ENCODE measurements at regions not wholly inside any gene's neighbourhood (a gene's known extent, or its start where the extent isn't known, plus 50 kb on each side); places are given as distances from the start of the nearest gene placed in this dataset.
"Not testable (repeated sequence)": the region's sequence is repeated elsewhere in the genome, so short reads cannot be mapped to it uniquely, and the experiment has no call there.

DNA sequence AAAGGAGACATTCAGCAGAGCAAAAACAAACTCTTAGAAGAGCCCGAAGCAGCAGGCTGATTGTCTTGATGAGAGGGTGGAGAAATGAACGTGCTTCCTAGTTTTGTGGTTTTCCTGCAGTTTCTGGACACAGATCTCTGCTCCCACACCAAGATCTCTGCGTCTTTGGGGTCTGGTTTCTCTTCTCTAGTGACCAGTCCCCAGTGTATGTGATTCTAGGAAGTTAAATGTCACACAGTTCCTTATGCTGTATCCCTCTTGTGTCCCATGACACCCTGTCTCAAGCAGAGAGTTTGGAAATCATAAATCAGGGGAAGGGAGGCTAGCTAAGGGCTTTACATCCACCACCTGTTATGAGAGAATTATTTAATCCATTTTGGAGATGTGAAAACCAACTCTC is 55.4 kb upstream of the KLF14 start:
- no peaks in the 10 kb centered on the region for H3K36me3 Mint-ChIP-seq
- no peaks in the 10 kb centered on the region for H3K9me3 Mint-ChIP-seq
- no peak overlapping the region for H3K4me3 Mint-ChIP-seq
- H3K4me1 Mint-ChIP-seq, result no peaks in the 10 kb centered on the region
- no peak for DNase-seq (ENCODE audit: low spot score in 2 of 2)
- H3K27ac Mint-ChIP-seq, result no peak overlapping the region
- no peak for ATAC-seq

DNA sequence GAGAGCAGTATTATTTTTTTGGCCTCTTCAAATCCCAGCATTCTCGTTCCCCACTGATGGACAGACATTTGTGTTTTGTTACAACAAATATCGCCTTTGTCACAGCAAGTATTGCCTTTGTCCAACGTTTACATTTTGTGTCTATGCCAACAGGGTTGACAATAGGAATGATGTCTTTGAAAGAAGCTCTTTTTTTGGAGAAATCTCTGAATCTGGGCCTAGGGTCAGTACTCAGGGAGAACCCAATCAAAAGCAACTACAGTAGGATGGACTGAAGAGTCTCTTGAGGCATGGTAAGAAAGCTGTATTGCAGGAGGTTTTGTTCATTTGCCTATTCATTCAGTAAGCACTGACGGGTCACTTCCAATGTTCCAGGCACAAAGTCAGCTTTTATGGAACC is 57.7 kb upstream of the KLF14 start:
- no peak for DNase-seq (ENCODE audit: low spot score in 2 of 2)
- no peak for ATAC-seq
- Mint-ChIP-seq H3K4me3 (no peak overlapping the region), H3K27ac (no peak overlapping the region), H3K9me3 (no peaks in the 10 kb centered on the region), H3K4me1 (no peaks in the 10 kb centered on the region), H3K36me3 (no peaks in the 10 kb centered on the region)

DNA sequence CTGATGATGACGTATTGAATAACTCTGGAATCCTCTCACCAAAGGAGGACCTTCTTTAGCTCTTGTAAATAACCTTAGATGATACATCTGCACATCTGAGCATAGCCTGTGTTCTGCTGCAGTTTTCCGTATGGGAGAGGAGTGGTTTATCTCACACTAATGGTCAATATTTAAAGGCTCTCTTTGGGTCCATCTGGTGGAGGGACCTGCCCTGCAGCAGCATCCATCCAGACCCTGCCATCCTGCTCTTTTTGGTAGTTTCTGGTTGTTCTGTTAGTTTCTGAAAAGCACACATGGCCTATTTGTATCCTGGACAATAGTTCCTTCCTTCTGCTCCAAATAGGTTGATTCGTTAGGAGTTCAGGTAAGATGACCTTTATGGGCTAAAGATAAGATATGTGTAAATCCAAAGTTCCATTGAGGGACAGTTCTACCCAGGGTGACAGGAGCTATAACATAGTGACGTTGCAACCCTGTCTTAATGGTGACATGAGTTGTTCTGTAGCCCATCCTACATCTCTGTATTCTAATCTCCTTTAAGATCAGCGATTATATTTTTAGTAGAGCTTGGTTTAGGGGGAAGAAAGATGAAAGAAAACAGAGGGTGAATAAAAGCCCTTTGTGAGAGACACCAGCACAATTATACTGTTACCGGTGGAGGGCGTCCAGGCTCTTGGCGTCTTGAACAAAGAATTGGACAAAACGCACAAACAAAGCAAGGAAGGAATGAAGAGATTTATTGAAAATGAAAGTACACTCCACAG is 60.0 kb upstream of the KLF14 start:
- ATAC-seq (no peak), DNase-seq (ENCODE audit: low spot score in 2 of 2) (no peak)
- Mint-ChIP-seq H3K27ac (no peak overlapping the region), H3K4me3 (no peak overlapping the region), H3K4me1 (no peaks in the 10 kb centered on the region), H3K36me3 (no peaks in the 10 kb centered on the region), H3K9me3 (no peaks in the 10 kb centered on the region)

DNA sequence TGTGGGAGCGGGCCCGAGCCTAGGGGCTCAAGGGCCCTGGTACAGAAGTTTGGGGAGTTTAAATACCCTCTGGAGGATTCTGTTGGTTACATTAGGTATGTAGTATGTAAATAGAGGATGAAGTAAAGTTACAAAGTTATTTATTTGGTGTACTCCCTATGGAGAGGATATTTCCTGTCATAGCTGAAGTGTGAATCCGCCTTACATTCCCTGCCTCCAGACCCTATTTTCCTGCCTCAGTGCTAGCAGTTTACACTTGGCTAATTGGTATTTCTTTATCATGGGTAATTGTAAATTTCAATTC is 60.6 kb upstream of the KLF14 start:
- Mint-ChIP-seq H3K36me3 (no peaks in the 10 kb centered on the region), H3K9me3 (no peaks in the 10 kb centered on the region), H3K27ac (no peak overlapping the region), H3K4me1 (no peaks in the 10 kb centered on the region), H3K4me3 (no peak overlapping the region)
- ATAC-seq, result no peak
- DNase-seq (ENCODE audit: low spot score in 2 of 2), result no peak

DNA sequence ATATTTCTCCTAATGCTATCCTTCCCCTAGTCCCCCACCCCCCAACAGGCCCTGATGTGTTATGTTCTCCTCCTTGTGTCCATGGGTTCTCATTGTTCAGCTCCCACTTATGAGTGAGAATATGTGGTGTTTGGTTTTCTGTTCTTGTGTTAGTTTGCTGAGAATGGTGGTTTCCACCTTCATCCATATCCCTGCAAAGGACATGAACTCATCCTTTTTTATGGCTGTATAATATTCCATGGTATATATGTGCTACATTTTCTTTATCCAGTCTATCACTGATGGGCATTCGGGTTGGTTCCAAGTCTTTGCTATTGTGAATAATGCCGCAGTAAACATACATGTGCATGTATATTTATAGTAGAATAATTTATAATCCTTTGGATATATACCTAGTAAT is 62.4 kb upstream of the KLF14 start:
- H3K9me3 Mint-ChIP-seq; DNase-seq (ENCODE audit: low spot score in 2 of 2); H3K4me3 Mint-ChIP-seq; ATAC-seq; H3K27ac Mint-ChIP-seq; H3K36me3 Mint-ChIP-seq; H3K4me1 Mint-ChIP-seq: not testable (repeated sequence)

DNA sequence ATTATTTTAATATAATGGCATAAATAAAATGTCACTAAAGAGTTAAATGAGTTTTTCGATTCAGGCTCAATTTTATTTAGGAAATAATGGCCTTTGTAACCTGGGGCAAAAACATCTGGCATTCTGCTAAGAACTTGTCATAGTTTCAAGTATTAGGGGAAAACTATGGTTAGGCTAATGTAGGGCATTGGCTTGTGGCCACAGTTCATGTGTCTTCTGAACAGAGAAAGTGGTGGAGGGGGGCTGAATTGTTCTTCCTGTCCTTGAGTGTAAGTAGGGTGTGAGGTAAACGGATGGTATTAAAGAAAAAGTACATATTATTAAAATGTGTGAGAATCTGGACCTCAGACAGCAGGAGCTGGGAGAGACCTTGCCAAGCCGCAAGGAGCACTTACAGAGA is 69.1 kb upstream of the KLF14 start:
- H3K4me3 Mint-ChIP-seq, result no peak overlapping the region
- peaks cover 6% of the 10 kb centered on the region for H3K4me1 Mint-ChIP-seq
- H3K36me3 Mint-ChIP-seq, result no peaks in the 10 kb centered on the region
- no peak overlapping the region for H3K27ac Mint-ChIP-seq
- ATAC-seq, result peak; percentile 11
- no peaks in the 10 kb centered on the region for H3K9me3 Mint-ChIP-seq
- DNase-seq (ENCODE audit: low spot score in 2 of 2), result no peak

DNA sequence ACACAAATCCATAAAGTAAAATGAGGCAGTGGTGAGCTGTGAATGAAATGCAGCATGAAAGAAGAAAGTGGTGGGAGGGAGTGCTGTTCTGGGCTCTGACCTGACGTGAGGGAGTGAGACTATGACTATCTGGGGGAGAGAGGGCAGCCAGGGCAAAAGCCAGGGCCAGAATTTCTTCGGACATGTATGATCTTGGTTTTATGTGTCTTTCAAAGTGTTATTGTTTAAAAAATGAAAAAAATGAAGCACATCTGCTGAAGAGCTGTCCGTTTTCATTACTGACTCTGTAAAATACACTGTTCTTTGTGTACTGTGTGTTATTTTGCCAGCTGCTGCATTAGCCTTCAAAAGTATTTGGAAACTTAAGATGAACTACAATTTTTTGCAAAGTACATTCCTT is 70.2 kb upstream of the KLF14 start:
- peaks cover 6% of the 10 kb centered on the region for H3K4me1 Mint-ChIP-seq
- DNase-seq (ENCODE audit: low spot score in 2 of 2), result no peak
- no peaks in the 10 kb centered on the region for H3K36me3 Mint-ChIP-seq
- no peak overlapping the region for H3K4me3 Mint-ChIP-seq
- ATAC-seq, result no peak
- no peaks in the 10 kb centered on the region for H3K9me3 Mint-ChIP-seq
- no peak overlapping the region for H3K27ac Mint-ChIP-seq

DNA sequence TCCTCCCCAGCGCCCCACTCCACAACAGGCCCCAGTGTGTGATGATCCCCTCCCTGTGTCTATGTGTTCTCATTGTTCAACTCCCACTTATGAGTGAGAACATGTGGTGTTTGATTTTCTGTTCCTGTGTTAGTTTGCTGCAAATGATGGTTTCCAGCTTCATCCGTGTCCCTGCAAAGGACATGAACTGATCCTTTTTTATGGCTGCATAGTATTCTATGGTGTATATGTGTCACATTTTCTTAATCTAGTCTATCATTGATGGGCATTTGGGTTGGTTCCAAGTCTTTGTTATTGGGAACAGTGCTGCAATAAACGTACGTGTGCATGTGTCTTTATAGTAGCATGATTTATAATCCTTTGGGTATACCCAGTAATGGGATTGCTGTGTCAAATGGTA is 78.8 kb upstream of the KLF14 start:
- not testable (repeated sequence) for ATAC-seq; H3K4me3 Mint-ChIP-seq; H3K27ac Mint-ChIP-seq; DNase-seq (ENCODE audit: low spot score in 2 of 2); H3K4me1 Mint-ChIP-seq; H3K9me3 Mint-ChIP-seq; H3K36me3 Mint-ChIP-seq

DNA sequence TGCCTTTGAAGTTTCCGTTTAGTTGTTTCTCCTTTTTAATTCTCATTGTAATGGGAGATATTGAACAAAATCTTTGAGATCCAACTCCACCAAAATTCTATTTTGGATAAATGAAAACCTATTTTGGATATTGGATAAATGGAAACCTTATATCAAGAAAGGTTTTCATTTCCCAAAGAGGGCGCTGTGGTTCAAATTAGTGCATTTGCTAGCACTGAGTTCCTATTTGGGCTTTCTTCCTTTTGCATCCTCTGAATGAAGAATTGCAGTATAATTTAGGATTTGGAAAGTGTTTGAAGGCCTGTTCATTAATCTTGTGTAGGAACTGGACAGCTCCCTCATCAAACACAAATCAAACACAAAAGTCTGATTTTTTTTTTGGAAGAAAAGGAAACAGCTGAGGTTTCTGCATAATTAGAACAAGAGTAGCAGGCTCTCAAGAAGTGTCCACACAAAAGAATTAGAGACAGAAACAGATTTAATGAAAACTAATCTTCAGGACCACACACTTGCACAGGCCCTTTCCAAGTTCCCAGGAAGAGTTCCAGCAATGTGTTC is 80.8 kb upstream of the KLF14 start:
- no peaks in the 10 kb centered on the region for H3K36me3 Mint-ChIP-seq
- no peak overlapping the region for H3K27ac Mint-ChIP-seq
- no peak overlapping the region for H3K4me3 Mint-ChIP-seq
- no peak for DNase-seq (ENCODE audit: low spot score in 2 of 2)
- no peaks in the 10 kb centered on the region for H3K9me3 Mint-ChIP-seq
- ATAC-seq, result no peak
- no peaks in the 10 kb centered on the region for H3K4me1 Mint-ChIP-seq

DNA sequence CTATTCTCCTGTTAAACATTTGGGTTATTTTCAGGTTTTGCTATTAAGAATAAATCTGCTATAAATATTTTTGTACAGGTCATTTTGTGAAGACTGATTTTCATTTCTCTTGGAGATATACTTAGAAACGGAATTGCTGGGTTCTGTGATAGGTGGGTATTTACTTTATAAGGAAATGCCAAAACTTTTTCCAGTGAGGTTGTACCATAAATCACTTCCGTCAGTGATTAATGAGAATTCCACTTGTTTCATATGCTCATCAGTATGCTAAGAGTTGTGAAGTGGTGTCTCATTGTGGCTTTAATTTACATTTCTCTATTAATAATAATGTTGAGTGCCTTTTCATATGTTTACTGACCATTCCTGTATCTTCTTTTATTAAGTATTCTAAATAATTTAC is 84.0 kb upstream of the KLF14 start:
- no peak overlapping the region for H3K4me3 Mint-ChIP-seq
- H3K4me1 Mint-ChIP-seq, result no peaks in the 10 kb centered on the region
- DNase-seq (ENCODE audit: low spot score in 2 of 2) (no peak), ATAC-seq (no peak)
- no peak overlapping the region for H3K27ac Mint-ChIP-seq
- H3K36me3 Mint-ChIP-seq, result no peaks in the 10 kb centered on the region
- H3K9me3 Mint-ChIP-seq, result no peaks in the 10 kb centered on the region

DNA sequence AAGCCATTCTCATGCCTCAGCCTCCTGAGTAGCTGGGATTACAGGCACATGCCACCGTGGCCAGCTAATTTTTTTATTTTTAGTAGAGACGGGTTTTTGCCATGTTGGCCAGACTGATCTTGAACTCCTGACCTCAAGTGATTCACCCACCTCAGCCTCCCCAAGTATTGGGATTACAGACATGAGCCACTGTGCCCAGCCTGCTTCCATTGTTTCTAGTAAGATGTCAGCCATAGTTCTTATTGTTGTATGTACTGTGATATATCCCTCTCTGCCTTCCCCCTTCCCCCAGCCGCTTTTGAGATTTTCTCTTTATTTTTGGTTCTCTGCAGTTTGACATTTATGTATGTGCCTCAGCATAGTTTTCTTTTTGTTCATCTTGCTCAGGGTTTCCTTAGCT is 87.9 kb upstream of the KLF14 start:
- no peak overlapping the region for H3K27ac Mint-ChIP-seq
- H3K4me3 Mint-ChIP-seq, result no peak overlapping the region
- DNase-seq (ENCODE audit: low spot score in 2 of 2) (no peak), ATAC-seq (no peak)
- no peaks in the 10 kb centered on the region for H3K4me1 Mint-ChIP-seq
- H3K36me3 Mint-ChIP-seq, result no peaks in the 10 kb centered on the region
- peaks cover 14% of the 10 kb centered on the region for H3K9me3 Mint-ChIP-seq

DNA sequence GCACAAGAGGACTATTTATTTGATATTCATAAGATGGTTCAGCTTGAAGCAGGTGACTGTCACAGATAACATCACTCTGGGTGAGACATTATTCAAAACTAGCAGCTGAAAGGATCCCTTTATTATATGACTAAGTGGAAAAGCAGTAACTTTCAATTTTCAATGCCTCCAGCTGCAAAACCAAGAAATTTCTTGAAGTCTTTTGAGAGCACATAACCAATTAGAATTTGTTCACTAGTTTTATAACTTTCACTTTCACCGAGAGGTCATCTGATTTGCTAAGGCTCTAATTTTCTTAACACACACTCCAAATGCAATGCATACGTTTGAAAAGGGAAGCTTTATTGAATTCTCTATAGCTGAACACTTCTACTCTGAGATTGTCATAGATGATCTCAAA is 88.6 kb upstream of the KLF14 start:
- Mint-ChIP-seq H3K4me3 (no peak overlapping the region), H3K27ac (no peak overlapping the region), H3K9me3 (peaks cover 21% of the 10 kb centered on the region), H3K4me1 (no peaks in the 10 kb centered on the region), H3K36me3 (no peaks in the 10 kb centered on the region)
- DNase-seq (ENCODE audit: low spot score in 2 of 2) (no peak), ATAC-seq (peak; percentile 42)

DNA sequence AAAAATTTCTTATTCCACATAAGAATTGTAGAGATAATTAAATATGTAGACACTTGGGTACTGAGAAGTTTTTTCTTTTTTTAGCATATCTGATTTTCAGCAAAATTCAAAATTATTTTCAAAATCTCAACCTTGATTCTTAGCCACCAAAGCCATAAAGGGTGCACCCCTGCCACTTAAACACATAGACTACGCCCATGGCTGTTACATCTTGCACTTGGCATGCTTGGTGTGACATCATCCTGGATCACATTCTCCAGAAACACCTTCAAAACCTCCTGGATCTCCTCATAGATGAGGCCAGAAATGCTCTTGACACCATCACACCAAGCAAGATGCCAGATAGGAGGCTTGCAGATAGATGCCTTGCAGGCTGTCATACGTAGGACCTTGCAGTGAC is 89.1 kb upstream of the KLF14 start:
- no peak for ATAC-seq
- Mint-ChIP-seq H3K9me3 (peaks cover 24% of the 10 kb centered on the region), H3K36me3 (no peaks in the 10 kb centered on the region), H3K4me1 (no peaks in the 10 kb centered on the region), H3K4me3 (no peak overlapping the region), H3K27ac (no peak overlapping the region)
- DNase-seq (ENCODE audit: low spot score in 2 of 2), result no peak

DNA sequence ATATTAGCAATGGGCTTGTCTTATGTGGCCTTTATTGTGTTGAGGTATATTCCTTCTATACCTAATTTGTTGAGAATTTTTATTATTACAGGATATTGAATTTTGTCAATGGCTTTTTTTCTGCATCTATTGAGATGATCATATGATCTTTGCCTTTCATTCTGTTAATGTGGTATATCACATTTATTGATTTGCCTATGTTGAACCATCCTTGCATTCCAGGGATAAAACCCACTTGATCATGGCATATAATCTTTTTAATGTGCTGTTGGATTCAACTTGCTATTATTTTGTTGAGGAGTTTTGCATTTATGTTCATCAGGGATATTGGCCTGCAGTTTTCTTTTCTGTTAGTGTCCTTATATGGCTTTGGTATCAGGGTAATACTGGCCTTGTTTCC is 91.8 kb upstream of the KLF14 start:
- Mint-ChIP-seq H3K36me3 (no peaks in the 10 kb centered on the region), H3K27ac (no peak overlapping the region), H3K4me1 (no peaks in the 10 kb centered on the region), H3K4me3 (no peak overlapping the region), H3K9me3 (peaks cover 27% of the 10 kb centered on the region)
- ATAC-seq, result no peak
- DNase-seq (ENCODE audit: low spot score in 2 of 2), result no peak

DNA sequence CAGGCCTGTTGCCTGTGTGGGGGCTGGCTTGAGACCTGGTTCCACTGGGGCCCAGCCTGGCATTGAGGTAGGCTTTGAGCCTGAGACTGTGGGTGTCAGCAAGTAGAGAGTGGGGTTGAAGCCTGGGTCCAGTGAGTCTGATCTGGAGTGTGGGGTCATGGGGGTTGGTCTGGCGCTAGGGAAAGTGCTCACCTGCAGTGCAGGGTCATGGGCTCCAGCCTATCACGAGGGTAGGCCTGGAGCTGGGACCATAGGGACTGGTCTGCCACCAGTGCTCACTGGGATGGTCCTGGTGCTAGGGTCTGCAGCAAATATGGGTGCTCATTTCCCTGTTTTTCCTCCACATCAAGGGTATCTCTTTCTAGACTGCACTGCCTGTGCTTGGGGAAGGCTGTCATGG is 95.4 kb upstream of the KLF14 start:
- Mint-ChIP-seq H3K27ac (no peak overlapping the region), H3K4me3 (no peak overlapping the region), H3K36me3 (no peaks in the 10 kb centered on the region), H3K4me1 (no peaks in the 10 kb centered on the region), H3K9me3 (peaks cover 27% of the 10 kb centered on the region)
- ATAC-seq (no peak), DNase-seq (ENCODE audit: low spot score in 2 of 2) (no peak)

DNA sequence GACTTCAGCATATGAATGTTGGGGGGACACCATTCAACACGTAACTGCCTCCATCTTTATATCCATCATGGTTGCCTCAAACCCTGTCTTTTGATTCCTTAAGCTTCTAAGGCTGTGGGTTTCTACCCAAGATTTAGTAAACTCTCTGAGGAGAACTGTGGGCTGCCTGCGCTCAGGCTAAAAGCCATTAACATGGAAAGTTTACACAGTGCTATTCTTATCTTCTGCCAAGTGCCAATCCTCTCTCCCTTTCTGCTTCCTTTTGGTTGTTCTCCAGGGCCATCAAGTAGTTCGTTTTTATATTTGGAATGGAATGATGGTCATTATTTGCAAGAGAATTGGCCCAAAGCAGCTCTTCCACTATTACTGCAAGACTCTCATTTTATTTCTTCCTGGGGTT is 97.3 kb upstream of the KLF14 start:
- H3K27ac Mint-ChIP-seq, result no peak overlapping the region
- no peaks in the 10 kb centered on the region for H3K36me3 Mint-ChIP-seq
- H3K9me3 Mint-ChIP-seq, result peaks cover 19% of the 10 kb centered on the region
- H3K4me3 Mint-ChIP-seq, result no peak overlapping the region
- ATAC-seq (no peak), DNase-seq (ENCODE audit: low spot score in 2 of 2) (peak in 1 of 2 donors; percentile 25)
- no peaks in the 10 kb centered on the region for H3K4me1 Mint-ChIP-seq
